ENCODE measurements at regions not wholly inside any gene's neighbourhood (a gene's known extent, or its start where the extent isn't known, plus 50 kb on each side); places are given as distances from the start of the nearest gene placed in this dataset.

GRCh38 chr18:78406743-78407465 is 572.7 kb upstream of the SALL3 start:
- Mint-ChIP-seq H3K27me3 (peaks cover 20% of the 10 kb centered on the region), H3K4me3 (ENCODE audit: low read depth) (no peak overlapping the region), H3K27ac (no peak overlapping the region), H3K36me3 (ENCODE audit: insufficient read depth) (no peaks in the 10 kb centered on the region), H3K9me3 (ENCODE audit: low read depth) (no peaks in the 10 kb centered on the region), H3K4me1 (ENCODE audit: low read depth) (peaks cover 5% of the 10 kb centered on the region)
- no peak for DNase-seq (ENCODE audit: low spot score, unreplicated experiment)
- no peak for TF ChIP-seq CTCF (IDR thresholded peaks at IDR 0.05; ENCODE audit: unreplicated experiment)

- no peaks in the 10 kb centered on the region for H3K36me3 Mint-ChIP-seq (ENCODE audit: insufficient read depth)
- H3K4me1 Mint-ChIP-seq (ENCODE audit: low read depth): peaks cover 5% of the 10 kb centered on the region
- H3K27me3 Mint-ChIP-seq: peaks cover 20% of the 10 kb centered on the region
- no peak overlapping the region for H3K4me3 Mint-ChIP-seq (ENCODE audit: low read depth)
- no peak for TF ChIP-seq CTCF (IDR thresholded peaks at IDR 0.05; ENCODE audit: unreplicated experiment)
- no peak overlapping the region for H3K27ac Mint-ChIP-seq
- no peak for DNase-seq (ENCODE audit: low spot score, unreplicated experiment)
- H3K9me3 Mint-ChIP-seq (ENCODE audit: low read depth): no peaks in the 10 kb centered on the region
Observed at GRCh38 chr18:78407466-78407844, 572.2 kb upstream of the SALL3 start.

GRCh38 chr18:78408623-78409022 is 571.0 kb upstream of the SALL3 start:
- H3K4me3 Mint-ChIP-seq (ENCODE audit: low read depth): no peak overlapping the region
- no peaks in the 10 kb centered on the region for H3K36me3 Mint-ChIP-seq (ENCODE audit: insufficient read depth)
- DNase-seq (ENCODE audit: low spot score, unreplicated experiment): no peak
- H3K4me1 Mint-ChIP-seq (ENCODE audit: low read depth): peaks cover 5% of the 10 kb centered on the region
- H3K27ac Mint-ChIP-seq: no peak overlapping the region
- H3K27me3 Mint-ChIP-seq: peaks cover 20% of the 10 kb centered on the region
- no peaks in the 10 kb centered on the region for H3K9me3 Mint-ChIP-seq (ENCODE audit: low read depth)
- no peak for TF ChIP-seq CTCF (IDR thresholded peaks at IDR 0.05; ENCODE audit: unreplicated experiment)

- Mint-ChIP-seq H3K27ac (no peak overlapping the region), H3K4me1 (ENCODE audit: low read depth) (peaks cover 5% of the 10 kb centered on the region), H3K4me3 (ENCODE audit: low read depth) (no peak overlapping the region), H3K27me3 (peaks cover 25% of the 10 kb centered on the region), H3K9me3 (ENCODE audit: low read depth) (no peaks in the 10 kb centered on the region), H3K36me3 (ENCODE audit: insufficient read depth) (no peaks in the 10 kb centered on the region)
- TF ChIP-seq CTCF (IDR thresholded peaks at IDR 0.05; ENCODE audit: unreplicated experiment): no peak
- DNase-seq (ENCODE audit: low spot score, unreplicated experiment): no peak
Observed at GRCh38 chr18:78410094-78410786, 569.4 kb upstream of the SALL3 start.

- H3K4me1 Mint-ChIP-seq (ENCODE audit: low read depth): peaks cover 5% of the 10 kb centered on the region
- no peak overlapping the region for H3K27ac Mint-ChIP-seq
- TF ChIP-seq CTCF (IDR thresholded peaks at IDR 0.05; ENCODE audit: unreplicated experiment): no peak
- no peaks in the 10 kb centered on the region for H3K36me3 Mint-ChIP-seq (ENCODE audit: insufficient read depth)
- DNase-seq (ENCODE audit: low spot score, unreplicated experiment): no peak
- no peaks in the 10 kb centered on the region for H3K9me3 Mint-ChIP-seq (ENCODE audit: low read depth)
- H3K27me3 Mint-ChIP-seq: peaks cover 26% of the 10 kb centered on the region
- H3K4me3 Mint-ChIP-seq (ENCODE audit: low read depth): no peak overlapping the region
Observed at GRCh38 chr18:78411539-78411938, 568.1 kb upstream of the SALL3 start.
